HCT116 (cell line): ENCODE measurements at regions not wholly inside any gene's neighbourhood (a gene's known extent, or its start where the extent isn't known, plus 50 kb on each side); places are given as distances from the start of the nearest gene placed in this dataset.

ENCODE experiments used
- ELF1 ChIP-seq: IDR thresholded peaks from 2 replicates; pipeline ENCODE4 v1.6.1; 2012; ENCODE audit warnings: low read depth, borderline replicate concordance
- EZH2 ChIP-seq: fragments of 200-600 bp; sonication (generic); IDR thresholded peaks from 2 replicates; pipeline ENCODE4 v1.6.1; 2017; ENCODE audit warnings: antibody characterized with exemption, mixed run types
- FOSL1 ChIP-seq: IDR thresholded peaks from 2 replicates; pipeline ENCODE4 v1.6.1; 2012; ENCODE audit warnings: low read depth
- JUND ChIP-seq: IDR thresholded peaks from 2 replicates; pipeline ENCODE4 v1.6.1; 2012
- POLR2A ChIP-seq: IDR thresholded peaks from 2 replicates; pipeline ENCODE4 v1.7.0; 2011; ENCODE audit warnings: borderline replicate concordance; ENCODE audit not compliant: insufficient read depth, insufficient read length; ENCODE audit errors: extremely low read depth
- SRF ChIP-seq: IDR thresholded peaks from 2 replicates; pipeline ENCODE4 v1.6.1; 2012; ENCODE audit warnings: low read depth
- YY1 ChIP-seq: IDR thresholded peaks from 2 replicates; pipeline ENCODE4 v1.6.1; 2011; ENCODE audit warnings: low read length, low read depth, moderate library complexity, mild to moderate bottlenecking; ENCODE audit not compliant: insufficient replicate concordance; ENCODE audit errors: extremely low read depth
- ZFX ChIP-seq: fragments of 450-650 bp; IDR thresholded peaks from 2 replicates; pipeline ENCODE4 v1.6.1; 2017
- TF ChIP-seq, protein P1 (sequence below), 3 experiments: fragments of 200-600 bp in 1 of 3; sonication (generic) in 1 of 3; IDR thresholded peaks in 2 of 3; conservative IDR thresholded peaks in 1 of 3; 2 replicates each; pipeline ENCODE4 v1.5.1; 2012 to 2017; ENCODE audit warnings: low read depth in 2 of 3, low read length in 2 of 3, antibody characterized with exemption in 1 of 3, borderline replicate concordance in 1 of 3, control low read depth in 1 of 3, mild to moderate bottlenecking in 1 of 3, mixed read lengths in 1 of 3, mixed run types in 1 of 3, moderate library complexity in 1 of 3; ENCODE audit not compliant: insufficient read depth in 1 of 3
- TF ChIP-seq, protein P2 (sequence below): IDR thresholded peaks from 2 replicates; pipeline ENCODE4 v1.6.1; 2012

GRCh38 chr12:82174383-82174782 is 183.8 kb downstream of the CCDC59 start:
- no peak for TF ChIP-seq POLR2A
- TF ChIP-seq, protein P1, sequence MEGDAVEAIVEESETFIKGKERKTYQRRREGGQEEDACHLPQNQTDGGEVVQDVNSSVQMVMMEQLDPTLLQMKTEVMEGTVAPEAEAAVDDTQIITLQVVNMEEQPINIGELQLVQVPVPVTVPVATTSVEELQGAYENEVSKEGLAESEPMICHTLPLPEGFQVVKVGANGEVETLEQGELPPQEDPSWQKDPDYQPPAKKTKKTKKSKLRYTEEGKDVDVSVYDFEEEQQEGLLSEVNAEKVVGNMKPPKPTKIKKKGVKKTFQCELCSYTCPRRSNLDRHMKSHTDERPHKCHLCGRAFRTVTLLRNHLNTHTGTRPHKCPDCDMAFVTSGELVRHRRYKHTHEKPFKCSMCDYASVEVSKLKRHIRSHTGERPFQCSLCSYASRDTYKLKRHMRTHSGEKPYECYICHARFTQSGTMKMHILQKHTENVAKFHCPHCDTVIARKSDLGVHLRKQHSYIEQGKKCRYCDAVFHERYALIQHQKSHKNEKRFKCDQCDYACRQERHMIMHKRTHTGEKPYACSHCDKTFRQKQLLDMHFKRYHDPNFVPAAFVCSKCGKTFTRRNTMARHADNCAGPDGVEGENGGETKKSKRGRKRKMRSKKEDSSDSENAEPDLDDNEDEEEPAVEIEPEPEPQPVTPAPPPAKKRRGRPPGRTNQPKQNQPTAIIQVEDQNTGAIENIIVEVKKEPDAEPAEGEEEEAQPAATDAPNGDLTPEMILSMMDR (IDR thresholded peaks at IDR 0.05 in 2 of 3, conservative IDR thresholded peaks at IDR 0.05 in 1 of 3; ENCODE audit: borderline replicate concordance in 1 of 3, insufficient read depth in 1 of 3, low read depth in 2 of 3, low read length in 2 of 3): no peak
- TF ChIP-seq YY1: no peak
- TF ChIP-seq FOSL1: no peak
- TF ChIP-seq, protein P2, sequence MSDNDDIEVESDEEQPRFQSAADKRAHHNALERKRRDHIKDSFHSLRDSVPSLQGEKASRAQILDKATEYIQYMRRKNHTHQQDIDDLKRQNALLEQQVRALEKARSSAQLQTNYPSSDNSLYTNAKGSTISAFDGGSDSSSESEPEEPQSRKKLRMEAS: no peak
- no peak for TF ChIP-seq ZFX
- no peak for TF ChIP-seq SRF
- TF ChIP-seq JUND: no peak
- TF ChIP-seq EZH2: no peak
- TF ChIP-seq ELF1: no peak
